PC-3 (cell line): ENCODE measurements at regions not wholly inside any gene's neighbourhood (a gene's known extent, or its start where the extent isn't known, plus 50 kb on each side); places are given as distances from the start of the nearest gene placed in this dataset.

Experiments
- ATAC-seq: fragments of 200-7000 bp; cut with Tn5 transposase; 2 replicates; pipeline ENCODE4 v1.9.1; 2020; ENCODE audit warnings: mild to moderate bottlenecking, moderate library complexity
- BruUV-seq: library from RNA; stranded (reverse); fragments of 400-500 nt; replicated peaks from 2 replicates; lab custom pipeline; 2021; lab: Mats Ljungman, UMichigan
- CTCF ChIA-PET: fragments of 300-600 bp; sonication (Branson Sonifier 250); formaldehyde crosslinking; loops from one replicate; lab custom pipeline; 2022; ENCODE audit warnings: antibody characterized with exemption; lab: Charles Lee
- POLR2A ChIA-PET: fragments of 300-600 bp; sonication (Branson Sonifier 250); formaldehyde crosslinking; loops from one replicate; lab custom pipeline; 2022; ENCODE audit warnings: antibody characterized with exemption; ENCODE audit not compliant: unreplicated experiment; lab: Charles Lee
- DNase-seq: peaks from one replicate; pipeline ENCODE4 v3.0.0-alpha.2; 2015
- H2AFZ ChIP-seq: fragments of 300-600 bp; sonication (generic); 2 replicates; pipeline ENCODE4 v1.6.0; 2016; ENCODE audit warnings: antibody characterized with exemption, low read length
- H3F3A ChIP-seq: fragments of 300-600 bp; sonication (generic); one replicate; pipeline ENCODE4 v1.6.0; 2017; ENCODE audit warnings: antibody characterized with exemption, low read length, control low read depth, mild to moderate bottlenecking; ENCODE audit not compliant: unreplicated experiment
- H3K27ac ChIP-seq: fragments of 300-600 bp; sonication (generic); 2 replicates; pipeline ENCODE4 v1.5.1; 2016; ENCODE audit warnings: mild to moderate bottlenecking, low read length
- H3K27me3 ChIP-seq: fragments of 300-600 bp; sonication (generic); 2 replicates; pipeline ENCODE4 v1.6.1; 2016; ENCODE audit warnings: low read length, mixed read lengths
- H3K36me3 ChIP-seq: fragments of 300-600 bp; sonication (generic); 2 replicates; pipeline ENCODE4 v1.6.1; 2016; ENCODE audit warnings: low read depth, mixed run types, low read length, mixed read lengths
- H3K4me1 ChIP-seq: fragments of 300-600 bp; sonication (generic); 2 replicates; pipeline ENCODE4 v1.5.1; 2016; ENCODE audit warnings: low read length; ENCODE audit not compliant: insufficient read depth
- H3K4me2 ChIP-seq: fragments of 300-600 bp; sonication (generic); 2 replicates; pipeline ENCODE4 v1.6.0; 2016; ENCODE audit warnings: low read length
- H3K4me3 ChIP-seq: fragments of 300-600 bp; sonication (generic); 2 replicates; pipeline ENCODE4 v1.5.1; 2016; ENCODE audit warnings: mild to moderate bottlenecking, low read length, mixed read lengths
- H3K79me2 ChIP-seq: fragments of 300-600 bp; sonication (generic); 2 replicates; pipeline ENCODE4 v1.6.1; 2017; ENCODE audit warnings: low read length, mixed read lengths
- H3K9ac ChIP-seq: fragments of 300-600 bp; sonication (generic); 2 replicates; pipeline ENCODE4 v1.6.0; 2016; ENCODE audit warnings: mild to moderate bottlenecking, low read length
- H3K9me2 ChIP-seq: fragments of 300-600 bp; sonication (generic); replicated peaks from 2 replicates; pipeline ENCODE4 v1.6.1; 2016; ENCODE audit warnings: mixed run types, low read length, mixed read lengths
- H3K9me3 ChIP-seq: fragments of 300-600 bp; sonication (generic); 2 replicates; pipeline ENCODE4 v1.6.1; 2016; ENCODE audit warnings: low read length, mixed read lengths
- H4K20me1 ChIP-seq: fragments of 300-600 bp; sonication (generic); 2 replicates; pipeline ENCODE4 v1.6.1; 2016; ENCODE audit warnings: low read length, mixed read lengths
- CTCF ChIP-seq: fragments of 300-600 bp; sonication (generic); conservative IDR thresholded peaks from 2 replicates; pipeline ENCODE4 v1.5.1; 2017; ENCODE audit warnings: antibody characterized with exemption, low read depth, mild to moderate bottlenecking, low read length
- EZH2 ChIP-seq: fragments of 300-600 bp; sonication (generic); IDR thresholded peaks from one replicate; pipeline ENCODE4 v1.6.1; 2017; ENCODE audit warnings: antibody characterized with exemption, mild to moderate bottlenecking, low read length; ENCODE audit not compliant: unreplicated experiment
- EZH2phosphoT487 ChIP-seq: fragments of 300-600 bp; sonication (generic); IDR thresholded peaks from 2 replicates; pipeline ENCODE4 v1.6.1; 2018; ENCODE audit warnings: mild to moderate bottlenecking, antibody characterized with exemption, low read length, borderline replicate concordance
- intact Hi-C: fragments of 100-400 bp; cut with micrococcal nuclease; formaldehyde crosslinking; loops from 2 replicates; pipeline ENCODE4 v1.9.0; 2023

- Histone ChIP-seq H3K9me3 (no peaks in the 10 kb centered on the region), H3K4me1 (peaks cover 7% of the 10 kb centered on the region), H3K79me2 (no peaks in the 10 kb centered on the region), H3K27ac (no peak overlapping the region), H3K9me2 (no peaks in the 10 kb centered on the region), H3K27me3 (no peaks in the 10 kb centered on the region), H2AFZ (no peak overlapping the region), H3F3A (no peaks in the 10 kb centered on the region), H4K20me1 (no peaks in the 10 kb centered on the region), H3K4me2 (no peak overlapping the region), H3K9ac (no peak overlapping the region), H3K36me3 (no peaks in the 10 kb centered on the region), H3K4me3 (no peak overlapping the region)
- BruUV-seq: no TSS peak
- no peak for TF ChIP-seq EZH2phosphoT487
- TF ChIP-seq EZH2: no peak
- no peak for TF ChIP-seq CTCF
- DNase-seq (no peak), ATAC-seq (no peak)
- CTCF ChIA-PET: no interaction called here
- POLR2A ChIA-PET: no interaction called here
- intact Hi-C loops: no loop called here
Measured at GRCh38 chr10:112871021-112871420, 79.0 kb upstream of the TCF7L2 start.

- Histone ChIP-seq H3K9ac (no peak overlapping the region), H3K79me2 (no peaks in the 10 kb centered on the region), H3F3A (no peaks in the 10 kb centered on the region), H4K20me1 (no peaks in the 10 kb centered on the region), H2AFZ (no peak overlapping the region), H3K36me3 (no peaks in the 10 kb centered on the region), H3K27ac (no peak overlapping the region), H3K9me3 (no peaks in the 10 kb centered on the region), H3K4me3 (no peak overlapping the region), H3K4me1 (peaks cover 9% of the 10 kb centered on the region), H3K4me2 (no peak overlapping the region), H3K27me3 (no peaks in the 10 kb centered on the region), H3K9me2 (no peaks in the 10 kb centered on the region)
- BruUV-seq: no TSS peak
- no peak for DNase-seq
- TF ChIP-seq EZH2phosphoT487: no peak
- peak; percentile 50 for TF ChIP-seq CTCF
- intact Hi-C loops: no loop called here
- ChIA-PET POLR2A (no interaction called here), CTCF (no interaction called here)
- no peak for ATAC-seq
Measured at GRCh38 chr10:112872728-112873127, 77.3 kb upstream of the TCF7L2 start.

- Histone ChIP-seq H3K4me1 (peaks cover 9% of the 10 kb centered on the region), H3K79me2 (no peaks in the 10 kb centered on the region), H3K36me3 (no peaks in the 10 kb centered on the region), H3K4me3 (no peak overlapping the region), H2AFZ (no peak overlapping the region), H3K4me2 (no peak overlapping the region), H3F3A (no peaks in the 10 kb centered on the region), H3K27ac (no peak overlapping the region), H4K20me1 (no peaks in the 10 kb centered on the region), H3K9ac (no peak overlapping the region), H3K9me3 (no peaks in the 10 kb centered on the region), H3K9me2 (no peaks in the 10 kb centered on the region), H3K27me3 (no peaks in the 10 kb centered on the region)
- ATAC-seq (no peak), DNase-seq (no peak)
- BruUV-seq: no TSS peak
- CTCF ChIA-PET: no interaction called here
- POLR2A ChIA-PET: no interaction called here
- TF ChIP-seq CTCF (no peak), EZH2phosphoT487 (no peak), EZH2 (no peak)
- intact Hi-C loops: no loop called here
Measured at GRCh38 chr10:112873541-112873940, 76.5 kb upstream of the TCF7L2 start.
